Kidney tubule cell (primary cell): ENCODE measurements at regions not wholly inside any gene's neighbourhood (a gene's known extent, or its start where the extent isn't known, plus 50 kb on each side); places are given as distances from the start of the nearest gene placed in this dataset.

Experiments used
- DNase-seq: peaks from one replicate; pipeline ENCODE4 v3.0.0-alpha.2; 2018; ENCODE audit warnings: low spot score

- no peak for DNase-seq
These were observed 276.3 kb upstream of the GJB5 start for GRCh38 chr1:34478515-34479076.

GRCh38 chr1:34479731-34480130 lies 275.1 kb upstream of the GJB5 start:
- DNase-seq = no peak

- DNase-seq = no peak
These were observed 266.7 kb upstream of the GJB5 start for GRCh38 chr1:34488080-34488708.

DNA sequence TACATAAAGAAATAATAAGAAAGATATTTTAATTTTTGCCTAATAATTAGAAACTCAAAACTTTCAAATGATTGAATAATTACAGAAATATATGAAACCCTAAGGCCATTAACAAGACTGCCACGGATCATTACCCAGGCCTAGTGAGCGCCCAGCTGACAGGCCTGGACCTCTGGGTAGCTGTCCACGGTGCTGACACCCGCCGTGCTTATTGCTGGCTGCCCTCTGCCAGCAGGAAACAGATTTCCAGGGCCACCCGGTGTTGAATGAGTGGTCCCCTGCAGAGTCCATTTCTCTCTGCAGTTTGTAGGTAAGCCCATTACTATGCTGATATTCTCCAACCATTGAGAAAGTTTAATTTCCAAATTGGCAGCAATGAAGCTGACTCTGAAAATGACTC lies 254.4 kb upstream of the GJB5 start:
- DNase-seq = peak; percentile 25

DNA sequence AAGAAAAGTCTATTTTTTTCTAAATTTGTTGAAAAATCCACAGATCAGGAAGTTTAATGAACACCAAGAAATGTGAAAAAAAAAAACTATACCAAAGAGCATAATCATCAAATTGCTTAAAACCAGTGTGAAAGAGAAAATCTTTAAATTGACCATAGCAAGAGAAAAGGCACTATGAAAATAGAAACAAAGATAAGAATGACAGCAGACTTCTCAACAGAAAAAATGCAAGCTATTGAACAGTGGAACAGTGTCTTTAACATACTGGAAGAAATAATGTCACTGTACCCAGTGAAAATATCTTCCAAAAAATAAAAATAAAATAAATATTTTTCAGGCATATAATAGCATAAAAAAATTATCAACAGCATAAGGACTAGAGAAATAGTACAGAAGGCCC lies 243.0 kb upstream of the GJB5 start:
- no peak for DNase-seq

DNA sequence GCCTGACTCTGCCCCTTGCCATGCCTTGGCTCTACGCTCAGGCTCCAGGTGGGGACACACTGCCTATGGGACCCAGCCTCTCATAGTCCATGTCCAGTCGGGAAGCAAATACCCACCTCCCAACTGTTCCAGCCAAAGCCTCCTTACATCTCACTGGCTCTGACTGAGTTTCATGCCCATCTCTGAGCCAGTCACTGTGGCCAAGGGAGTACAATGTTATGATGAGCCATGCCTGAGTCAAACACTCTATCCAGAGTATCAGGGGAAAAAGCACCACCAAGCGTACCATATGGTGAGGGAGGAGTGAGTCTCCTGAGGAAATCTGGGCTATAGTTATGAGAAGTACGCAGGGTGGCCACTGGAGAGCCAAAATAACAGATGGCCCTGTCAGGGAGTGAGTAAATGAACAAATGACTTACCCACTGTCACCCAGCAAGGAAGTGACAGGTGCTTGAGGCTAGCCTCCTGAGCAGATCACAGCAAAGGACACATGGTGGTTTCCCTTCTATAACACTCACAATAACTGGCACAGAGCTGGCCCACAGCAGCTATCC lies 236.6 kb upstream of the GJB5 start:
- DNase-seq = no peak

- DNase-seq = no peak
These were observed 234.7 kb upstream of the GJB5 start for GRCh38 chr1:34520111-34520510.

DNA sequence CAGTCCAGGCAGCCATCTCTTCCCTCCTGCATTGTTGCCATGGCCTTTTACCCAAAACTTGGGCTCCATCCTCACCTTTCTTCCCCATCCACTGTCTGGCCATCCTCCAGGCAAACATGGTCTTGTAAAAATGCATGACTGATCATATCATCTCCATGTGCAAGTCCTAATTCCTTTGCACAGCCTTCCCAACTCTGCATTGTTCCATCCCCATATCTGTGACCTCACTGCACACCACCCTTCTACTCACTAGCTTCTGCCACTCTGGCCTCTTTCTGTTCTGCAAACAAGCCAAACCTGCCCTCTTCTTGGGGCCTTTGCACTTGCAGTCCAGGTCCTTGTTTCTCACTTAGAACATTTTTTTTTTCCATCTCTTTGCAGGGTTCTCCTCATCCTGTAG lies 230.1 kb upstream of the GJB5 start:
- DNase-seq = no peak

GRCh38 chr1:34529935-34530859 lies 224.7 kb upstream of the GJB5 start:
- no peak for DNase-seq

- DNase-seq = no peak
These were observed 222.7 kb upstream of the GJB5 start for GRCh38 chr1:34532113-34532512.

DNA sequence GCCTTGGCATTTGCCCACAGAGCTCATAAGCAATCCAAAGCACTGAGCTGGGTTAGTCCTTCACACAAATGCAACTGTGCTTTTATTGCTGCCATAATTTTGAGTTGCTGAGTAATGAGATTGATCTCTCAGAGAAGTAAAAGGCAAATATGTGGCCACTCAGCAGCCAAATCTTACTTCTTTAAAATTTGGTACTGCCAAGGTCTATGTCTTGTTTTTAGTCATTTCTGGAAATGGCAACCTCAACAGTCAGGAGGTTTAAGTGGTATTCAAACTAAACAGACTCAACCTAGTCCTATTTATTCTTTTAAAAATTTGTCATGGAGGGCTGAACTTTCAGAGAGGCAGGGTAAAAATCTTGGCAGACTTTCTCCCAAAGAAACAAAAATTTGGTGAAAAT lies 216.4 kb upstream of the GJB5 start:
- no peak for DNase-seq

DNA sequence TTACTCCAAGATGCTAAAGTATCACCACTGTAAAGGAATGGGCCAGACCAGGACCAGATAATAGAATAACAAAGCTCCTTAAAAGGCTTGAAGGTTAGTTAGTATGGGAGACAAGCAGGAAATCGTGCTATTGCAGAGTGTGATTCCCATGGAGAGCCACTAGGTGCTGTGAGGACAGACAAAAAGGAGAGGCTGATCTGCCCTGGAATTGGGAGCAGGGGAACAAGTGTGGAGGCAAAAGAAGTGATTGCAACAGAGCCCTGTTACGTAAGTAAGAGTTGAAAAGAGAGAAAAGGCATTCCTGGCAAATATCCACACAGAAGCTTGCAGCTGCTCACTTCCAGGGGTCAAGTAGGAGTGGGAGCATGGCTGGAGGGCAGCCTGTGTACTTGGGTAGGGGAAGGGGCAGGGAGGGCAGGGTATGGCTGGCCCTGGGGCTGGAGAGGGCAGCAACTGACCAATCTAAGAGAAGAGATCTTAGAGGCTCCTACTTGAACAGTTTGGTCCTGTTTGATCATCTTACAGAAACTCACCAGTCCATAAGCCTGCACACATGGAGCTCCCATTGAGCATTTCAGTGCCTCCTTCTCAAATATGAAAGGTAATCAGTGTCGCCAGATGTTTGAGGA lies 207.7 kb upstream of the GJB5 start:
- DNase-seq = peak; percentile 3

DNA sequence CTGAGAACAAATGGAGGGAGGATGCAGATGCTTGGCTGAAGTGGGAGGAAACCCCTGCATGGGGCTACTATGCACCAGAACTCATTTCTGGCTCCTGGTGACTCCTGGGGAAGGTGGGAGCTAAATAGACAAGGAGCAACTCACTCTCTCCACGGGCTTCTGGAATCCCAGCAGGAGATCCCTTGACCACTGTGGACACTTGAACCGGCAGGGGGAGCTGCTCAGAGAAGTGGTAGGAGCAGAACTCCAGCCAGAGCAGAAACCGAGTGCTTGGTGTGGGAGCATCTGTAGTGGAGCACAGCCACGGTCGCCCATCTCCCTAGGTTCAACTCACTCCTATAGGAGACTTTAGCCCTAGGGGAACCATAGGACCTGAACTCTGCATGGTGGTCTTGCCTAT lies 205.6 kb upstream of the GJB5 start:
- DNase-seq = peak; percentile 20

DNA sequence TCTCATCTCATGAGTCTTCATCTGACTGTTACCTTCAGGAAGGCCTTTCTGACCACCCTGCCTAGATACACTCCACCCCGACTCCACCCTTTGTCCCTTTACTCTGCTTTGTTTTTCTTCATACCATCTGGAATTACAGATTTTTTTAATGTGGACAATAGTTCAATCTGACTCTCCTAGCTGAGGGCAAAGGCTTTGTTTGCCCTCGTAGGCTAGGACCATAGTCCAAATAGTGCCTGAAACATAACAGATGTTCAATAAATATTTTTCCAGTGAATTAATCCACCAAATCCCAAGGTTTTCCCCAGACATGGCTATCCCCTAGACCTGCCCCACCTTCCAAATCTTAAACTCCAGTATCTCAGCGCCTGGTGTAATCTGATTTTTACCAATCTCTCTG lies 176.5 kb upstream of the GJB5 start:
- no peak for DNase-seq

GRCh38 chr1:34582356-34582755 lies 172.5 kb upstream of the GJB5 start:
- no peak for DNase-seq

DNA sequence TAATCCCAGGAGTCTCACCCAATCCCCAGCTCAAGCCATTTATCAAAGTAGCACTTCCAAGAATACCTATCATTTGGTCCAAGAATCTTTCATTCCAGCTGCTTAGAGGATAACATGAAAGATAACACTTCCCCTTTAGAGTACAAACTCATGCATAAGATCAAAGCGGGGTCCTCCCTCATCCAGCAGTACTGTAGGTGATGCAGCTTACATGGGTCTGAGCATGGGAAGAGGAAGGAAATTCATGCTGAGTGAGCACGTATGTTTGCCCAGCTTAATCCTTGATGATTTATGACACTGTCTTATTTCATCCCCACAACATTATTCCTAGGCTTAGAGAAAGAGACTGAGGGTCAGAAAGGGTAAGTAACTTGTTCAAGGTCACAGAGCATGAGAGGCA lies 167.1 kb upstream of the GJB5 start:
- DNase-seq = no peak

GRCh38 chr1:34590211-34590623 lies 164.6 kb upstream of the GJB5 start:
- peak; percentile 98 for DNase-seq

DNA sequence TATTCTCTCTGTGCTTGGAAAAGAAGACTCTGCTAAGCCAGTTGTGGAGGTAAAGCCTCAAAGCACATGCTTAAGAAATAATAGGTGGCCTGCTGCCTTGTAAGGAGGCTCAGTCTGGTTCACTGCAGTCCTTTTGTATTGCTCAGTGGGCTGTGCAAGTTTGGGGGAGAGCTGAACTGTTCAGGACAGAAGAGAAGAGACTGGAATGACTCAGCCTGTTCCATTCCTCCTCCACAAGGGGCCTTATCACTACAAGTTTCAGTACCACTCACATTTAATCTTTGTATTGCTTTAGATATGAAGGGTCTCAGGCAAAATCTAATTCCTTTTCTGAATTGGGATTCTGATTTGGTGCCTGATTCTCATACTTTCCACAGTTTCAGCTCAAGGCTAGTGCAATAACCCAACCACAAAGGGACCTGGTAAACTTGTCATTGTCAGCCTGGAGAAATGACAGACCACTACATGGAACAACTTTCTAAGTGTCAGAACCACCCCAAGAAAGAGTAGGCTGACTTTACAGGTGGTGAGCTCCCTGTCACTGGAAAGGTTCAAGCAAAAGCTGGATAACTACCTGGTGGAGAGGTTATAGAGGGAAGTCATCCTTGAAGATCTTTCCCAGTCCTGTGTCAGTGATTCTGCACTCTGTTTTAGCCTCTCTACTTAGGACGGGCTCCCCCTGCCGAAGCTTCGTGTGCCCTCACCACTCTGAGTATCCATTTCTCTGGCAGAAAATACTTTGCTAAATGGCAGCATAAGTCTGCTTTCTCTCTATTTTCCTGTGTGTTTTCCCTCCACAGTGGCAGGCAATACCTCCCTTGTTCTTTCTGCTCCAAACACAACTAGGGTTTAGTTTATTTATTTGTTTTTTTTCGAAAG lies 162.9 kb upstream of the GJB5 start:
- DNase-seq = peak; percentile 3

- peak; percentile 75 for DNase-seq
These were observed 156.9 kb upstream of the GJB5 start for GRCh38 chr1:34597877-34598514.

DNA sequence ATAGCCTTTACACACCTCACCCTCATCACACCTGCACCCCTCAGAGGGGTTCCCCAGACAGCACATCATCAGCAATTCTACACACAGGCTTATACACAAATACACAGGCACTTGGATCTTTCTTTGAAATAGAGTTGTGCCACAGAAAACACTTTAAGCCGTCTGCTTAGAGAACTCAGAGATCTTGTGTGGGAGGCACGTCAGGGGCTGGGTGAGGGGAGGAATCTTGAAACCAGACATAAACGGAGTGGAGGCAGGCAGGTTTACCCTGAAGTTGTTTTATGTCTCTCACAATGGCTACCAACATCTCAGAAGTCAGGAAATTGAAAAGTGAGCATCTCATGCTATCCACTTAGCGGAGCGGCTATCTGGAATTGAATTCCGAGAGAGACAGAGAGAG lies 151.9 kb upstream of the GJB5 start:
- DNase-seq = no peak

- no peak for DNase-seq
These were observed 151.3 kb upstream of the GJB5 start for GRCh38 chr1:34603594-34603993.
